ENCODE measurements at regions not wholly inside any gene's neighbourhood (a gene's known extent, or its start where the extent isn't known, plus 50 kb on each side); places are given as distances from the start of the nearest gene placed in this dataset.

- H3K4me3 ChIP-seq (ENCODE audit: low read depth, low read length), result no peak overlapping the region
- TF ChIP-seq, protein P1, sequence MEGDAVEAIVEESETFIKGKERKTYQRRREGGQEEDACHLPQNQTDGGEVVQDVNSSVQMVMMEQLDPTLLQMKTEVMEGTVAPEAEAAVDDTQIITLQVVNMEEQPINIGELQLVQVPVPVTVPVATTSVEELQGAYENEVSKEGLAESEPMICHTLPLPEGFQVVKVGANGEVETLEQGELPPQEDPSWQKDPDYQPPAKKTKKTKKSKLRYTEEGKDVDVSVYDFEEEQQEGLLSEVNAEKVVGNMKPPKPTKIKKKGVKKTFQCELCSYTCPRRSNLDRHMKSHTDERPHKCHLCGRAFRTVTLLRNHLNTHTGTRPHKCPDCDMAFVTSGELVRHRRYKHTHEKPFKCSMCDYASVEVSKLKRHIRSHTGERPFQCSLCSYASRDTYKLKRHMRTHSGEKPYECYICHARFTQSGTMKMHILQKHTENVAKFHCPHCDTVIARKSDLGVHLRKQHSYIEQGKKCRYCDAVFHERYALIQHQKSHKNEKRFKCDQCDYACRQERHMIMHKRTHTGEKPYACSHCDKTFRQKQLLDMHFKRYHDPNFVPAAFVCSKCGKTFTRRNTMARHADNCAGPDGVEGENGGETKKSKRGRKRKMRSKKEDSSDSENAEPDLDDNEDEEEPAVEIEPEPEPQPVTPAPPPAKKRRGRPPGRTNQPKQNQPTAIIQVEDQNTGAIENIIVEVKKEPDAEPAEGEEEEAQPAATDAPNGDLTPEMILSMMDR (conservative IDR thresholded peaks at IDR 0.05; ENCODE audit: low read depth, low read length), result no peak
- no peak for DNase-seq (ENCODE audit: low read depth)
Measured at GRCh38 chr4:30525662-30526315, 194.4 kb upstream of the PCDH7 start.

GRCh38 chr4:30535255-30535654 lies 184.9 kb upstream of the PCDH7 start:
- no peak overlapping the region for H3K4me3 ChIP-seq (ENCODE audit: low read depth, low read length)
- TF ChIP-seq, protein P1 (conservative IDR thresholded peaks at IDR 0.05; ENCODE audit: low read depth, low read length), result no peak
- DNase-seq (ENCODE audit: low read depth), result no peak

DNA sequence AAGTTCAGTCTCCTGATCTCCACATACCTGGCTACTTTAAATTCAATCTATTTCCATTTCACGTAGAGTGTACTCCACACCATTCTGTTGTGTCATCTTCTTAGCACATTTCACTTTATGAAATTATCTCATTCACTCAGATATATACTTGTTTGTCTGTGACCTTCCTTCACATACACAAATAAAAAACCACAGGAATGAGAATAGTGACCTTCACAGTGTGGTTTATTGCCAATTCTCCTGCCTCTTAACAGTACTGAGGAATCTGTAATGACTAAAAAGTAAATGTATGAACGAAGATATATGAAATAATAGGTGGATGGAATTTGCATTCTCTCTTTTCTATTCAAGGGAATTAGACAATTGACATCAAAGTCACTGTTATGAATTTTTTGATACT lies 183.9 kb upstream of the PCDH7 start:
- TF ChIP-seq, protein P1 (conservative IDR thresholded peaks at IDR 0.05; ENCODE audit: low read depth, low read length), result no peak
- H3K4me3 ChIP-seq (ENCODE audit: low read depth, low read length), result no peak overlapping the region
- DNase-seq (ENCODE audit: low read depth), result no peak

DNA sequence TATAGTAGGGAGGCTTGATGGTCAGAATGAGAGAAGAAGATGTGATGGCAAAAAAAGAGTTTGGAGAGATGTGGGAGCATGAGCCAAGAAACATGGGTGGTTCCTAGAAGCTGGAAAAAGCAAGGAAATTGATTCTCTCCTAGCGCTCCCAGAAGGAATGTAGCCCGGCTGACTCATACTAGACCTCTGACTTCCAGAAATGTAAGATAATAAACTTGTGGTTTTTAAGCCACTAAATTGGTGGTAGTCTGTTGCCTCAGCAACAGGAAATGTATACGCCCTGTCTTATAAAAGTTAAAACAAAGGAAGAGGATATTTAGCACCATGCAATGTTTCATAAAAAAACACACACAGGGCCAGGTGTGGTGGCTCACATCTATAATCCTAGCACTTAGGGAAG lies 182.7 kb upstream of the PCDH7 start:
- no peak for DNase-seq (ENCODE audit: low read depth)

GRCh38 chr4:30538794-30539193 lies 181.4 kb upstream of the PCDH7 start:
- TF ChIP-seq, protein P1 (conservative IDR thresholded peaks at IDR 0.05; ENCODE audit: low read depth, low read length), result no peak
- no peak for DNase-seq (ENCODE audit: low read depth)
- H3K4me3 ChIP-seq (ENCODE audit: low read depth, low read length), result no peak overlapping the region

More for the DNA sequence above, 182.7 kb upstream of the PCDH7 start:
- TF ChIP-seq, protein P1 (conservative IDR thresholded peaks at IDR 0.05; ENCODE audit: low read depth, low read length), result no peak
- no peak overlapping the region for H3K4me3 ChIP-seq (ENCODE audit: low read depth, low read length)

DNA sequence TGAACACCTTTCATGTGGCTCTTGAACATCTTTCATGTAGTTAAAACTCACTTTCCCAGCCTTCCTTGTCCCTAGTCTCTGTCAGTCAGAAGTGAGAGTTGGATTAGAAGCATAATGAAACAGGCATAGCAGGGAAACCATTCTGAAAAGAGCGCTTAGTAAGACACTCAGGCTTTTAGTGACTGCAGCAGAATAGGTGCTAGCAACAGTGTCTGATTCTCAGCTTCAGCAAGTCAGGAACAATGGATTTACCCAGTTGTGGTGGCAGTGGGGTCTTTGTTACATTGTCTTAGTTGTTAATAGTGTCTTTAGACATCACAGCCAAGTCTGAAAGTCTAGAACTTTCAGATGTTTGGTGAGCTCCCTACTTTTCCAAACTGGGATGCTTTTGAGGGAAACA lies 177.1 kb upstream of the PCDH7 start:
- no peak overlapping the region for H3K4me3 ChIP-seq (ENCODE audit: low read depth, low read length)
- TF ChIP-seq, protein P1 (conservative IDR thresholded peaks at IDR 0.05; ENCODE audit: low read depth, low read length), result no peak
- DNase-seq (ENCODE audit: low read depth), result no peak

GRCh38 chr4:30553151-30553550 lies 167.0 kb upstream of the PCDH7 start:
- DNase-seq (ENCODE audit: low read depth), result no peak
- TF ChIP-seq, protein P1 (conservative IDR thresholded peaks at IDR 0.05; ENCODE audit: low read depth, low read length), result no peak
- H3K4me3 ChIP-seq (ENCODE audit: low read depth, low read length), result no peak overlapping the region
